ENCODE measurements at regions not wholly inside any gene's neighbourhood (a gene's known extent, or its start where the extent isn't known, plus 50 kb on each side); places are given as distances from the start of the nearest gene placed in this dataset.

DNA sequence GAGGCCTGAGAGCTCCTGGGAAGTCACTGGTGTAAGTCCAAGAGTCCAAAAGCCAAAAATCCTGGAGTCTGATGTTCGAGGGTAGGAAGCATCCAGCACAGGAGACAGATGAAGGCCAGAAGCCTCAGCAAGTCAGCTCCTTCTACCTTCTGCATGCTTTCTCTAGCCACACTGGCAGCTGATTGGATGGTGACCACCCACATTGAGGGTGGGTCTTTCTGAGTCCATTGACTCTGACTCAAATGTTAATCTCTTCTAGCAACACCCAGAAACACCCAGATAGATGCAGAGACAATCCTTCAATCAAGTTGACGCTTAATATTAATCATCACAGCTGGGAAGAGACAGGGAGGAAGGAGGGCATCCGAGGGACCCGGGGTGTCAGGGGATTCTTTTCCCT, 305.8 kb downstream of the AACS start:
- DNase-seq (ENCODE audit: low spot score), result no peak

DNA sequence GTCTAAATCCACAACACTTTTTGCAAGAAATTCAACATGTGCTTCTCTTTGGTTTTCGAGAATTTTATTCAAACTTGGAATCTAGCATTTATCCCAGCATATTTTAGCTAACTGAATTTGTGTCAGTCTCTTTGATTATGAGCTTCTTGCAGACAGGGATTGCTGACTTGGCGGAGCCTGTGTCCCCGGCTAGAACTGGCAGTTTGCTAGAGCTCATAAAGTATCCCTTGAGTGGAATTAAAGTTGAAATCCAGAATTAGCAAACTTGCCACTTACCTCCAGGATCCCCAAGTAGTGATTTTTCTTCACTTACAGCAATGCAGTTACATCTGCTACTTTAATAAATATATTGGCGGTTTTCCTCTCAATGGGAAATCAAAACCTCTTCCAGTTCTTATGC, 306.9 kb downstream of the AACS start:
- no peak for DNase-seq (ENCODE audit: low spot score)

DNA sequence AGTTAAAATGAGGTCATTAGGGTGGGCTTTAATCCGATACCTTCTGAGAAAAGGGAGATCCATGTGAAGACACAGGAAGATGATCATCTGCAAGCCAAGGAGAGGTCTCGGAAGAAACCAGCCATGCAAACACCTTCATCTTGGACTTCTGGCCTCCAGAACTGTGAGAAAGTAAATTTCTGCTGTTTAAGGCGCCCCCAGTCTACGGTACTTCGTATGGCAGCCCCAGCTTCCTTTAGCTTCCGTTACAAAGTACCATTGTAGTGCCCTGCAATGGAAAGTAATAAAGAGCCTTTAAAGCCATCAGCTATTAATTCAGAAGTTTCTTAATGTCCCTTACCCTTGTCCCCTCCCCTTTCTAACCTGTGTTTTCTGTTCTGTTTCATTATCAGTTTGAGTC, 308.1 kb downstream of the AACS start:
- no peak for DNase-seq (ENCODE audit: low spot score)

DNA sequence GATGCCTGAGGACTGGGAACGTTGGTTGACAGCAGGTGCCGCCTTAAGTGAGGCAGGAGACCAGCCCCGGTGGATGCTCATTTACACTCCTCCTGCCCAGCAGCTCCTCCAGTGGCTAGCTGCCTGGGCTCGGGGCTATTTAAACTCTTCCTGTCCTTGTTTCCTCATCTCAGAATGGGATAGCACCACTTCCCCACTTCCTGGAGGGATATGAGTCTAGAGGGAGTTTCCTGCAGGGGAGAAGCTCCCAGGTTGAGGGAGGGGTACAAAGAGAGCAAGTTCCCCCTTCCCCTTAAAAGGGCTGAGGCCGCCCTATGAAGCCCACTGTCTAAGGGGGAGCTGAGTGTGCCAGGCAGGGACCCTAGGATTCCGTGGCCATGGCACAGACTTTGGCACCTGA, 311.2 kb downstream of the AACS start:
- DNase-seq (ENCODE audit: low spot score), result peak; percentile 3

DNA sequence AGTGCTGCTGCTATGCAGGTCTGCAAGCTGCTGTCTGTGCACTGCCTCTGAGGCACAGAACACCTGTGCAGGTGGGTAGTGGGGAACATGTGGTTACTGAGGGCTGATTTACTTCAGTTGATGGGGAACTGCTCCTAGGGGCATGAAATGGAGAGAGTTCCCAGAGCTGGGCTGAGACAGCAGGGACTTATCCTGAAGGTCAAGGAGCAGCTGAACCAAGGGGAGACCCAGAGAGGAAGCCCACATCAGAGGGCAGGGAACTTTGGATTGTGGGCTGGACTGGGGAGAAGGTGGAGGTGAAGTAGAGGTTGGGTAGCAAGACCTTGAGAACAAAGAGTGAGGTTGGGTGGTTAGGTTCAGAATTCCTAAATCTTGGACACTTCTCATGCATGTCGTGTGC, 311.9 kb downstream of the AACS start:
- no peak for DNase-seq (ENCODE audit: low spot score)

DNA sequence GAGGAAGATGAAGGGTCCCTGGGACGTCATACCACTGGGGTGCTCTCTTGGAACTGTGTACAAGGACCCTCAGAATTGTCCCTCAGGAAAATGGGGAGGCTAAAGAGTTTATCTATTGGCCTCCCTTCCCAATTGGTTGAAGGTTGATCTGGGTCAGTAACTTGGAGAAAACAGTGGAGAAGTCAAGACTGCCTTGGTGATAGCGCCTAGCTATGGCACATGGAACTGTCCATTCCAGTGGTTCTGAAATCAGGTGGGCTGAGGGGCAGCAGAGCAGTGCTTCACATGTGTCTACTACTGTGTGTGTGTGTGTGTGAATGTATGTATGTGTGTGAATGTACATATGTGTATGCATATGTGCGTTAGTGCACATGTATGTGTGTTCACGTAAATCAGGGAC, 316.1 kb downstream of the AACS start:
- no peak for DNase-seq (ENCODE audit: low spot score)

DNA sequence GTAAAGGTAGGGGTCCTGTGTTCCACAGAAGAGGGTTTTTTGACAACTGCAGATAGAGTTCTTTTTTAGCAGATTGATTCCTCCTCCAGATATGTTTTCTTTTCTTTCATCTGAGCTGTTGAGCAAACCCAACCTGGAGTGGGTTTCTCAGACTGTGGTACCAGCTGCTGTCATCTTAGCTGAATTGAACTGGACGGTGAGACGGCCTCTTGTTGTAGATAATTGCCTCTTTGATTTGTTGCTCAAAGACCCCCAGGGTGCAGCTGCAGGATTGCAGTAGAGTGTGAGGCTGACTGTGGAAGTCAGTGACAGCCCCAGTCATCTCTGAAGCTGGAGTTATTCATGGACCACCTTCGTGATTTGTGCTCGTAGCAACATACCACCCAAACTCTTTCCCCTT, 317.7 kb downstream of the AACS start:
- DNase-seq (ENCODE audit: low spot score), result no peak

DNA sequence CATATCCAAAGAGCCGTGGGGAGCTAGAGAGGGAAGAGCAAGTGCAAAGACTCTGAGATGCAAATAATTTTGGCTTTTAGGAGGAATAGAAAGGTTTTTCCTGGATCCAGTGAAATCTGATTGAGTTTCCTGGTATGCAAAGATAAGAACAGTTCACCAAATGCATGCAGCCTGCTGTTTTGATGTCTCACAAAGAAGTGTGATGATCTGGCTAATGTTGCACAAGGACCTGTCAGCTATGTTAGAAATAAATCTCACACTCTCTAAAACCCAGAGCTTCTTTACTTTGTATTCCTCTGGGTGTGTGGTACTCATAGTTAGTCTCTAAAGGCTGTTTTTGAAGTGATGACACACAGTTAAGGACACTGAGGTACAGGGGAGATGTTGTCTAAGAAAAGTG, 321.4 kb downstream of the AACS start:
- DNase-seq (ENCODE audit: low spot score), result no peak

DNA sequence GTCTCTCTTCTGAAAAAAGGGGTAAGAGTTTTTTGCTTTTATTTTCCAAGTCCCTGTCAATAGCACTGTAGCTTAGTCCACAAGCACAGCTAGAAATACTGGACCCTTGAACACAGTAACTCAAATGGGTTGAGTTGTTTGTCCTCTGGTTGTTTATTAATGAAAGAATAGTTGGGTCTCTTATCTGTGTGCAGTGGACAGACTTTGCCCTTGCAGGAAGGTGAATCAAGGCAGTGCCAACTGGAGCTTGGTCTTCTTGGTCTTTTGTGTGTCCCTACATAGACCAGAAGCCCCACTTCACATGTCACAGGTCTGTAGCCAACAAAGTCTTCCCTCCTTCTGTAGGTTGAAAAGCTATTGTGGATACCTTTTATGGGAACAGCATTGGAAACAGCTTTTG, 322.0 kb downstream of the AACS start:
- no peak for DNase-seq (ENCODE audit: low spot score)

DNA sequence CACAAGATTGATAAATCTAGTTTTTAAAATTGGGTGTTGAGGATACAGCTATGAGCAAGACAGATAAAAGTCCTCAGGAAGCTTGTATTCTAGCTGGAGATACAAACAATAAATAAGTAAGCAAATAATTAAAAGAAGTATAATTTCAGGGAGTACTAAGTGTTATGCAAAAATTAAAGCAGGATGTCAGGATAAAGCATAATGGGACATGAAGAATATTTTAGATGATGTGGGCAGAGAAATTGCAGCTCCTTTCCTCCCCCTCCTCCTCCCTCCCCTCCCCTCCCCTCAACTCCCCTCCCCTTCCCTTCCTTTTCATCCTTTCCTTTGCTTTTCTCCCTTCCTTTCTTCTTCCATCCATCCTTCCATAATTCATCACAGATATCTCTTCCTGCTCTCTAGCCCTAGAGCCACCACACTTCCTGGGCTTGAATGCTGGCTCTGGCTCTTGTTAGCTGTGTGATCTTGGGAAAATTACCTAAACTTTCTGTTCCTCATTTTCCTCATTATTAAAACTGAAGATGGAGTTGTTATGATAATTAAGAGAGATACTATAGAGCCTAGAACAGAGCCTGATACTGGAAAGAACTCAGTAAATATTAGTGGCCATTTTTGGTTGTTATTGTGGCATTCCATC, 323.9 kb downstream of the AACS start:
- no peak for DNase-seq (ENCODE audit: low spot score)

DNA sequence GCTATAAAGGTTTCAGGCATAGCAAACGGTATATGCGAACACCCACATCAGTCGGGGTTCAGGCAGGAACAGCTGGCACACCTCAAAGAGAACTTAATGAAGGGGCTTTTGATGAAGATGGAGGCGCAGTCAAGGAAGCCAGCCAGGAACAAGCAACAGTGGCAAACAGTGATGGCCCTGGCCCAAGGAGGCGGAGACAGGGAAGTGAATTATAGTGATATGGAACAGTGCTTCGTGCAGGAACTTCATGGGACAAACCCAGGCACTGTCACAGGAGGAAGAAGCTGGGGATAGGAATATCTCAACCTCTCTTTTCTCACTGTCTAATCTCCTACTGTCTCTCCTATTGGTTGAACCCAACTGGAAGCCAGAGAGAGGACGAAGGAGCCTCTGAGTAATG, 328.3 kb downstream of the AACS start:
- no peak for DNase-seq (ENCODE audit: low spot score)

DNA sequence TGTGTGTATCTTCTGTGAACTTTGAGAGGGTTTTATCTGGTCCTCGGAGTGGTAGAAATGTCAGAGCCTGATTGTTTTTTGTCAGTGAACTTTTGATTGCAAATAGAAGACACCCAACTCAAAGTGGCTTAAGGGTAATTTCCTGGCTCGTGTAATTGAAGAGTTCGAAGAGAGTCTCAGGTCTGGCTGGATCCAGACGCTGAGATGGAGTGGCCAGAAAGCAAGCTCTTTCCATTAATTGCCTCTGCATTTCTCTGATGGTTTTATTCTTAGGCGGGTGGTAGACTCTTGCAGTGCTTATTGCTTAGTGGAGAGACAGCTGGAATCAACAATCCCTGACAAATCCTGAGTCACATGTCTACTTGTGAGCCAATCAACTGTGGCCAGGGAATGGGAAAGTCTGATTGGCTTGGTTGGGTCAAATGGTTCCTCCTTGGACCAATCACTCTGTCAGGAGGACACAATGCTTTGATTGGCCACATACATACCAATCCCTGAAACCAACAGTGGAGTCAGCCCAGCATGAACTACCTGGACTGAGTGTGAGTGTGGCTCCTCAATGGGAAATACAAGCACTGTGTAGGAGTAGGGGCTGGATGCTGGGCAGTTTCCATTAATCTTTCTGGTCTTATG, 330.5 kb downstream of the AACS start:
- DNase-seq (ENCODE audit: low spot score), result no peak

DNA sequence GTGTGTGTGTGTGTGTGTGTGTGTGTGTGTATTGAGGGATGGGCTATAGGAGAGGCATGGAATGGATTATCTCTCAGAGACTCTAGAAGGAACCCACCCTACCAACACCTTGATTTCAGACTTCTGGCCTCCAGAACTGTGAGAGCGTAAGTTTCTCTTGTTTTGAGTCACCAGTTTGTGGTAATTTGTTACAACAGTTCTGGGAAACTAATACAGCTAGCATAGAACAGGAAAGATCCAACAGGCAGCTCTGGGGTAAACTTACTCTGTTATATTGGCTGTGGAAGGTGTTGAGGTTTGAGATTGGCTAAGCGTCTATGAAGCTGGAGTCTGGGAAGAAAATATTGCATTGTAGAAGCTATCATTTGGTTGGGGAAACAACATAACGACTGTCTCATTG, 334.3 kb downstream of the AACS start:
- no peak for DNase-seq (ENCODE audit: low spot score)

DNA sequence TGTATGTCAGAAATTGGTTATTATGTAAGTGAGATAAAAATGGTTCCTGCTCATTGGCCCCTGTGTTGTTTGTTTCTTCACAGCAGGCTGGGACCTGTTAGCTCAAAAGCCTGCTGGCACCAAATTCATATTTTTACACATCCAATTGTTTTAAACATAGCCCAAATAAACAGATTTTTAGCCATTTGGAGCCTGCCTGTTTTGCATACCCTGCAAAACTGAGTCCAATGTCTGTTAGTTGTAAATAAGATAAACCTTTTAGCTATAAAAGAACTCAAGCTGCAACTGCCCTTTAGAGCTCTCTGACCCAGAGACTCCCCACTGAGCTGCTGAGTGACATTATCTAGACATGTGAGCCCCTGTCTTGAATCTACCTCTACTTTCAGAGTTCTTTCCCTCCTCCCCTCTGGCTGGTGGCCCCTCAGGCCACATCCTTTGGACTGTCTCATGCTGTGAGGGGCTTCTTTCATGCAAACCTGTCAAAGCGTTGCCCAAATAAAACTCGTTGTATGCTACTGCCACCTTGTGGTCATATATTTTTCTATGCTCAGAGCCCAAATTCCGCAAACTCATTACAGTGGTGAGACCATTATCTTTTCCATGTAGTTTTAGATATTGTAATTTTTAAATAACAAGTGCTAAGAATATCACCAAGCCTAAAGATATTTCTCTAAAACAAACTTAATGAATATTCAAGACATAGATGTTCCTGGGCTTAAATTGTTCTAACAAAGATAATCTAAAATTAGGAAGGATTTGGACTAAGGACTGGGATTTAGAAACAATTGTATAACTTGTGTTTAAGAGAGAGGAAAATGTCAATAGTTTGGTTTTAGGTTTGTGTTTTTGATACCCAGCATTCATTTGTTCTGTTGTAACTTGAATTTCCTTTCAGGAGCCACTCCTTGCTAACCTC, 337.9 kb downstream of the AACS start:
- DNase-seq (ENCODE audit: low spot score), result peak; percentile 21

DNA sequence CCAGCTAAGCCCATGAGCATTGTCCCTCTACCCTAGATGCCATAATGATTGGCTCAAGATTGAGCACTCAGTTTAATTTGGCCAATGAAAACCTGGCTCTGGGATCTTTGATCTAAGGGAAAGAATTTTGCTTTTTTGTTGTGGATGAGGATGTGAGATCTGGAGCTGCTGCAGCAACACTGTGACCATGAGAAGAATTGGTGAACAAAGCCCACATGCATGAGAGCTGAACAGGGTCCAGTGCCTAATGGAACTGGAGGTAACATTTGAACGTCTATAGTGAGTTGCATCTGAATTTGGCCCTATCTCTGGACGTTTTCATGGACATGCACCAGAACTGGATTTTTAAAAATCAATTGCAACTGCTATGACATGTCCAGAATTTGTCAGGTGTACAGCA, 338.6 kb downstream of the AACS start:
- DNase-seq (ENCODE audit: low spot score), result no peak

DNA sequence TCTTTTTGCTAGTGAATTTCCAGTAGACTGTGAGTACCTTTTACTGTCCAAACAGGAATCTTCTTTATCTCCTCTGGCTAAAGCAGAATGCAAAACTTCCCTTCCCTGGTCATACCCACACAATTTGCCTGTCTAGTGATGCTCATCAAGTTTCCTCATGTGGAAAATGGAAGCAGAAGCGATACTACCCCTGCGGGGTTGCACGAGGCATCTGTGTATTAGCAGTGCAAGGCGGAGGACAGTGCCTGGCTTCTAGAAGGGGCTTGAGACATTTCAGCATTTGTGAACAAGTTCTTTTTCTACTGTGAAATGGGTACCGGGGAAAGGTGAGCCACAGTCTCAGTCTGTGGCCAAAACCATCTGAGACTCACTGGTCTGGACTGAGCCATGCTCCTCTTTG, 340.9 kb downstream of the AACS start:
- DNase-seq (ENCODE audit: low spot score), result no peak

DNA sequence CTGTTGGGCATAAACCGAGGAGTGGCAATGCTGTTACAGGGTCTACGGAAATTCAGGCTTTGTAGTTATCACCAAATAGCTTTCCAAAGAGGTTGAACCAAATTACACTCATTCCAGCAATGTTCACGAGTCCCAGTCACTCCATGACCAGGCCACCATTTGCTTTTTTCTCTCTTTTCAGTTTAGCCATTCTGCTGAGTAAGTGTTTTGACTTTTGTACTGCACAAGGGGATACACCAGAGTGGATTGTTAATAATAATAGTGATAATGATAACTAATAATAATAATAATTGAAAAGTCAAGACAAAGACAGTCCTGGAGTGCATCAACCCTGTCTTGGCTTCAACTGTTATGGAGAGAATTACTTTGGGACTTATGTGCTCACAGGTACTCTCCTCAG, 343.5 kb downstream of the AACS start:
- DNase-seq (ENCODE audit: low spot score), result no peak

DNA sequence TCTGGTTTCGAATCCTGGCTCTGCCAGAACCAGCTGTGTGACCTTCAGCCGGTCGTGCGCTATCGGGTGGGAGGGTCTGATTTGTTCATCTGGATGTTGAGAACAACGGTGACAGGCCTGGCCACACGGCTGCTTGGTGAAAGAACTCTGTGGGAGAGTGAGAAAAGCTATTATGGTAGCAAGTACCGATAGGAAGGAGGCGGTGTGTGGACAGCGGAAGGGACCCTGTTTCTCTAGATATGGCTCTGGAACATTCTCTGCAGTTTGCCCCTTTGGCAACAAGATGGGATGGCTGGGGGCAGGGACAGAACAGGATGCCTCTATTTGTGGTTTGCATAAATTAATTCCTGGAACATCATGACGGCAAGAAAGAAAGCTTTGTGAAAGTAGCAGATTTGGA, 347.3 kb downstream of the AACS start:
- DNase-seq (ENCODE audit: low spot score), result no peak

DNA sequence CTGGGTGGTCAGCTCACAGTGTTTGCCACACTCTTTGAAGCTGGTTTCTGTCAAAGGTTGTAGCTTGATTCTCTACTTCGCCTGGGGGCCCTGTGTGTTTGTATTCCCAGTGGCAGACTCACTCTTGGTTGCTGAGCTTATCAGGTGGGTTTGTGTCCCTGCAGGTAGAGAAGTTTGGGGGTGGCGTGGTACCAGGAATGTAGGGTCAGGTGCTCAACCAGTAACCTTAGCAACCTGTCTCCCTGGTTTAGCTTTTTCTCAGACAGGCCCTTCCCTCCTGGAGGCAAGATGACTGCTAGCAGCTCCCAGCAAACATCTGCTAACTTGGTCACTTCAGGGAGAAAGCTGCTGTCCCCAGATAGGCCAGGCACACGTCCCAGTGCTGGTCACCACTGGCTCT, 352.2 kb downstream of the AACS start:
- no peak for DNase-seq (ENCODE audit: low spot score)

DNA sequence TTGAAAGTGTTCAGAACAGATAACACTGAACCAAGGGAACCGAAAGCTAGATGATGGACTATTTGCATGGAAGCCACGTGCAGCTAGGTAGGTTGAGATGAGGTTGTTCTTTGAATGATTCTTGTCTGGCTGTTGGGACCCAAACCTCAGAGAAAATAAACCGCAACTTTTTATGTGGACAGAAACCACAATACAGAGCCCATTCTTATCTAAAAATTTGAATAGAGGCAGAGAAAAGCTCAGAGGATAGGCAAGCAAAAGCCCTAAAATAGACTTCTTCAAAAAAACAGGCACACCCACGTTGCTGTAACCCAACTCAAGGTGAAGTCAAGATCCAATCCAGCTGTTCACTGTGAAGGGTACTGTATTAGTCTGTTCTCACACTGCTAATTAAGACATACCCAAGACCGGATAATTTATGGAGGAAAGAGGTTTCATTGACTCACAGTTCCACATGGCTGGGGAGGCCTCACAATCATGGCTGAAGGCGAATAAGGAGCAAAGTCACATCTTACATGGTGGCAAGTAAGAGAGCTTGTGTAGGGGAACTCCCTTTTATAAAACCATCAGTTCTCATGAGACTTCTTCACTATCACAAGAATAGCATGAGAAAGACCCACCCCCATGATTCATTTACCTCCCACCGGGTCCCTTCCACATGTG, 353.8 kb downstream of the AACS start:
- no peak for DNase-seq (ENCODE audit: low spot score)

DNA sequence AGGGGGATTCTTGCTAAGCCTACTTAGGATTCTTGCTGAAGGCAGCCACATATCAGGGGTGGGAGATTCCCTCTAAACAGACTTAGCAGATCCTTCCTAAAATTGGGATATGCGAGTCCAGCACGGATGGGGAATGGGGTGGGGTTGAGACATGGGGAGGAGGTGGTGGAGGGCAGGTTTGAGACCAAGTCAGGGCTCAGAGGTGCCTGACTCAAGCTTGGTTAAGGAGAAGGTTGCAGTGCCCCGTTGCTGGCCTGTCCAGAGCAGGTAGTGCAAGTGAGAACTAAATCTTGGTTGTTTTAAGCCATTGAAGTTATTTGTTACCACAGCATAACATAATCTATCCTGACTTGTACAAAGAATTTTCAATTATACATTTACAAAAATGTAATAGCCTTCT, 359.7 kb downstream of the AACS start:
- no peak for DNase-seq (ENCODE audit: low spot score)

DNA sequence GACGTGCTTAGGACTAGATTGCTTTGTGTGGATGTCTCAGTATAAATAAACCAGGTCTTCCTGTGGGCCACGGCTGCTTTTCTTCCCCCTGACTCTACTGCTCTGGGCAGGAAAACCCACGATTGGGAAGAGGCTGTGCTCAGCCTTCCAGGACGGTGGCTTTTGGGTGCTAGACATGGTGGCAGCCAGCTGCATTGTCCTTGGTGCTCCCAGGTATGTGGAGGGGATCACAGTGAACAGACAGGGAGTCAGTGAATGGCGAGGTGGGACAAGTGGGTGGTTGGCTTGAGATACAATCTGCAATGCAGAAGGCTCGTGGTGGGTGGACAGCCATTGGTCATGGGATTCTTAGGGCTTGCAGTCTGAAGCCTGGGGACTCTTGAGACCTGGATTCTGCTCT, 366.3 kb downstream of the AACS start:
- DNase-seq (ENCODE audit: low spot score), result no peak

DNA sequence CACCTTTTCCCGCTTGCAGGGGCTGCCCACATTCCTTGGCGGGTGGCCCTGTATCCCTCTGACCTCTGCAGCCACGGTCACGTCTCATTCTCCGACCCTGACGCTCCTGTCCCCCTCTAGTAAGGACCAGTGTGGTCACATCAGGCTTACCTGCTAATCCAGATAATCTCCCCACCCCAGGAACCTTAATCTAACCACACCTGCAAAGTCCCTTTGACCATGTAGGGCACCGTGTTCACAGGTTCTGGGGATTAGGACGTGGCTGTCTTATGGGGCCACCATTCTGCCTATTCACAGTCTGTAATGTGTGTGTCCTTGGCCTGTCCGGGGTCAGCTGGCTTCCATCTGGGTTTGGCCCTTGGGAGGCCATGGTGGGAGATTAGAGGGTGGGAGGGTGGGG, 368.9 kb downstream of the AACS start:
- DNase-seq (ENCODE audit: low spot score), result no peak

Data from cerebellar cortex (tissue), 1 donor.